ENCODE measurements at regions not wholly inside any gene's neighbourhood (a gene's known extent, or its start where the extent isn't known, plus 50 kb on each side); places are given as distances from the start of the nearest gene placed in this dataset.

DNA sequence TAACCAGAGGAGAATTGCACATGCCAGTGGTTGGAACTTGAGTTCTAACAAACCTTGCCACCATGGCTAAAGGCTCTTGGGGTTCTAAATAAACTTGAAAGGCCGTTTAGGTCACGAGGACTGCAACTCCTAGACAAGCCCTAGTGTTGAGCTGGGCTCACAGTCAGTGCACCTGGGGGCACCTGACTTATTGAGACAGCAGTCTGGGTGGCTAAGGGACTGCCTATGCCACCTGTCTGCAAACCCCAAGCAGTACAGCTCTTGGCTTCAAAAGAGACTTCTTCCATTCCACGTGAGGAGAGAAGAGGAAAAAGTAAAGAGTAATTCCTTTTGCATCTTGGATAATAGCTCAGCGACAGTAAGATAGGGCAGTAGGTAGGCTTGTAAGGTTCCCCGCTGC is 765.6 kb upstream of the FOXG1 start:
- TF ChIP-seq, protein P1, sequence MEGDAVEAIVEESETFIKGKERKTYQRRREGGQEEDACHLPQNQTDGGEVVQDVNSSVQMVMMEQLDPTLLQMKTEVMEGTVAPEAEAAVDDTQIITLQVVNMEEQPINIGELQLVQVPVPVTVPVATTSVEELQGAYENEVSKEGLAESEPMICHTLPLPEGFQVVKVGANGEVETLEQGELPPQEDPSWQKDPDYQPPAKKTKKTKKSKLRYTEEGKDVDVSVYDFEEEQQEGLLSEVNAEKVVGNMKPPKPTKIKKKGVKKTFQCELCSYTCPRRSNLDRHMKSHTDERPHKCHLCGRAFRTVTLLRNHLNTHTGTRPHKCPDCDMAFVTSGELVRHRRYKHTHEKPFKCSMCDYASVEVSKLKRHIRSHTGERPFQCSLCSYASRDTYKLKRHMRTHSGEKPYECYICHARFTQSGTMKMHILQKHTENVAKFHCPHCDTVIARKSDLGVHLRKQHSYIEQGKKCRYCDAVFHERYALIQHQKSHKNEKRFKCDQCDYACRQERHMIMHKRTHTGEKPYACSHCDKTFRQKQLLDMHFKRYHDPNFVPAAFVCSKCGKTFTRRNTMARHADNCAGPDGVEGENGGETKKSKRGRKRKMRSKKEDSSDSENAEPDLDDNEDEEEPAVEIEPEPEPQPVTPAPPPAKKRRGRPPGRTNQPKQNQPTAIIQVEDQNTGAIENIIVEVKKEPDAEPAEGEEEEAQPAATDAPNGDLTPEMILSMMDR (IDR thresholded peaks at IDR 0.05), result no peak
- no peaks in the 10 kb centered on the region for H3K9me3 ChIP-seq
- no peak overlapping the region for H3K27ac ChIP-seq
- DNase-seq (ENCODE audit: low spot score), result no peak
- no peak overlapping the region for H3K4me3 ChIP-seq
- no peaks in the 10 kb centered on the region for H3K27me3 ChIP-seq
- no peaks in the 10 kb centered on the region for H3K4me1 ChIP-seq
- no peaks in the 10 kb centered on the region for H3K36me3 ChIP-seq

DNA sequence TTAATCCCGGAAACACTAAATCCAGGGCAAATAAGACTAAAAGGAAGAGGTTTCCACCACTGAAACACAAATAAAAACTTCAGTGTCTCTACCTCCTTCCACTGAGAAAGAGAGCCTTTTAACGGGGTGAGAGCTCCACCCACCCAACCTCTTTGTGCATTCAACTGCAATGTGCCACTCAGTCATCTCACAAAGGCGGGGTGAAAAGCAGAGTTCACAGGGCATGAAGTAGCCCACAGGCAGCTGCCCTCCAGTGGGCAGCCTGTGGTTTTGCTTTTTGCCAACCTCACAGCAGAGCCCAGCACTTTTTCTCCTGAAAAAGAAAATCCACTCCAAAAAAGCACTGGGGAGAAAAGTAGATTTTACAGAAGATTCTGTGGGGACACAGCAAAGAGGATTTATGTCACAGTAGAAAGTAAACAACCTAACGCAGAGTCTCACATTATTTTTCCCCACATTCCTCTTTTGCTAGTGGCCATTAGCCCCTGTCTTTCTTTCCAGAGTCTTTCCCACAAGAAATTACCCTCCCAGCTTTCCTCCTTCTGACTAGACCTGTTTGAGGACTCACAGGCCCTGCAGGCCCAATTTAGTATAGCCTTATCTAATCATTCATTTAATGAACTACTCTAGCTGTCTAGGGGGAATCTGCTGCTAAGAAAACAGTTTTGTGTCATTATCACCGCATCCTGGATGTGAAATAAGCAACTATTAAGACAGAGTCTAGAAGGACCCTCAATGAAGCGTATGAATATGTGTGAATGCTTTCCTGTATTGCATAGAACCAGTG is 753.8 kb upstream of the FOXG1 start:
- Histone ChIP-seq H3K27me3 (no peaks in the 10 kb centered on the region), H3K27ac (no peak overlapping the region), H3K4me1 (no peaks in the 10 kb centered on the region), H3K4me3 (no peak overlapping the region), H3K9me3 (no peaks in the 10 kb centered on the region), H3K36me3 (no peaks in the 10 kb centered on the region)
- DNase-seq (ENCODE audit: low spot score), result no peak
- TF ChIP-seq, protein P1 (IDR thresholded peaks at IDR 0.05), result no peak

DNA sequence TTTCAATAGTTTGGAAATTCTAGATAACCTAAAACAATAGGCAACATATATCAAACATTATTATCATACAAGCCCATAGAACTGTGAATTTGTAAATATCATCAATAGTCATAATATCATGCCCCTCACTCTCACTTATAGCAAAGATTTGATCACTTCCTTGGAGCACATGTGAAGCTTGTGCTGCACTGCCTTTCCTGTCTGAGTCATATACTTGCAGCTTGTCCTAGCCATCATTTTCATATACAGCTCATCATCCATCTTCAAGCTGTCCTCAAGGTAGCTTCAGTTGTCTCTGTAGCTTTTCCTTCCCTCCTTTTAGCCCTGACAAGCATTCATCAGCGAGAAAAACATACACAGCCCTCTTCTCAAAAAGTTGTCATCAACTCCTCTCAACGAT is 746.5 kb upstream of the FOXG1 start:
- H3K36me3 ChIP-seq, result no peaks in the 10 kb centered on the region
- no peaks in the 10 kb centered on the region for H3K9me3 ChIP-seq
- no peaks in the 10 kb centered on the region for H3K27me3 ChIP-seq
- DNase-seq (ENCODE audit: low spot score), result no peak
- H3K4me1 ChIP-seq, result no peaks in the 10 kb centered on the region
- TF ChIP-seq, protein P1 (IDR thresholded peaks at IDR 0.05), result no peak
- no peak overlapping the region for H3K27ac ChIP-seq
- no peak overlapping the region for H3K4me3 ChIP-seq

DNA sequence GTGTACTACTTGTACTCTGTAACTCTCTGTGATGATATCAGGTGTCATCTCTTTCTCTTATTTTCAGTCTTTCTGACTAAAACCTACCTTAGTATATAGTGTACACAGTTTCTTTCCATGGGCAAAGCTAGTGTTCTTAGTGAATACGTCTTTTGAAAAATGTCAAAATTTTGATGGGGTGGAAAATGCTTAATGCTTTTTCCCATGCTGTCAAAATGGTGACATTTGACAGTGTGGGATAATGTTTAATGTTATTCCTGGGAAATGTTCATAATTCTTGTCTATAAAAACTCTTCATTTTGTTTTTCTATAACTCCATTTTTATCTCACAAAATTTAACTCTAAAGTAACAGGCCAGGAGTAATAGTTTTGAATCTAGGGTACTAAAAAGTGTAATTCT is 742.7 kb upstream of the FOXG1 start:
- Histone ChIP-seq H3K27ac (no peak overlapping the region), H3K27me3 (no peaks in the 10 kb centered on the region)
- TF ChIP-seq, protein P1 (IDR thresholded peaks at IDR 0.05), result no peak

DNA sequence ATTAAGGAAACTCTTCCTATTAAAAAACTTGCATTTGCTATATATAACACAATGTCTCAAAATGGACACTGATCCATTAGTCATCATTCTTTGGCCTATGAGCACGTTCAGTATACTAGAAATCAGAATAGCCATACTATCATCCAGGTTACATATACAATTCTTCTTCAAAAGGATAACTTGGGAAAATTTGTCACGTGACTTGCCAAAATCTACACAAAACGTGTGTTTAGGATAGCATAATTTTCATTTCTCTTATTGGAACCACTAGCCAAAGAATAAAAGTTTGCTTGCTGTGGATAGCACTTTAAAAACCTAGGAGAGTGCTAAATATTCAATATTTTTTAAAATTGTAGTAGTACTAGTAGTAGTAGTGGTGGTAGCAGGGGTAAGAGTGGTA is 714.3 kb upstream of the FOXG1 start:
- Histone ChIP-seq H3K36me3 (no peaks in the 10 kb centered on the region), H3K27me3 (no peaks in the 10 kb centered on the region), H3K4me1 (no peaks in the 10 kb centered on the region), H3K27ac (no peak overlapping the region), H3K9me3 (no peaks in the 10 kb centered on the region), H3K4me3 (no peak overlapping the region)
- DNase-seq (ENCODE audit: low spot score), result no peak
- TF ChIP-seq, protein P1 (IDR thresholded peaks at IDR 0.05), result no peak

More for the DNA sequence above, 742.7 kb upstream of the FOXG1 start:
- Histone ChIP-seq H3K4me1 (no peaks in the 10 kb centered on the region), H3K4me3 (no peak overlapping the region), H3K36me3 (no peaks in the 10 kb centered on the region), H3K9me3 (no peaks in the 10 kb centered on the region)
- no peak for DNase-seq (ENCODE audit: low spot score)

DNA sequence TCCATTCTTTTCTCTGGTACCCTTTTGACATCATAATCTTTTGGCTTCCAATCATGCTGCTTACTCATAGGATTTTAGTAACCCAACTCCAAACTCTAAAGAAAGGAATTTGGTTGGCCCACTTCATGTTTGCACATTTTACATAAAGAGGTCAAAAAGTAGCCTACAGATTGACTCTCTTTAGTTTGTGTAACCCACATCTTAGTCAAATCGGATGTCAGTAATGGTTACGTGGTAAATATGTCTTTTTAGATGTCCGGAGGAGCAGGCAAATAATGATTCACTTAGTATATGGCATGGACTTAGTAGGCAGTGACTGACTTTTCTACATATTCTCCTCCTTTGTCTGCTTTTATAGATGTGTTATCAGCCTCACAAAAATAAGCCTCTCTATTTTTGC is 711.6 kb upstream of the FOXG1 start:
- Histone ChIP-seq H3K9me3 (no peaks in the 10 kb centered on the region), H3K36me3 (no peaks in the 10 kb centered on the region), H3K27me3 (no peaks in the 10 kb centered on the region), H3K4me3 (no peak overlapping the region), H3K4me1 (no peaks in the 10 kb centered on the region), H3K27ac (no peak overlapping the region)
- TF ChIP-seq, protein P1 (IDR thresholded peaks at IDR 0.05), result no peak
- DNase-seq (ENCODE audit: low spot score), result no peak

All from right atrium auricular region (tissue), 2 donors.